Frontal cortex (tissue), 3 donors: ENCODE measurements at regions not wholly inside any gene's neighbourhood (a gene's known extent, or its start where the extent isn't known, plus 50 kb on each side); places are given as distances from the start of the nearest gene placed in this dataset.

Experiments used
- DNase-seq, 2 donors: peaks; one replicate each; pipeline ENCODE4 v3.0.0; 2012; ENCODE audit warnings: low spot score in 2 of 2
- FAIRE-seq: peaks from 2 replicates; lab custom pipeline; 2012; peaks lifted over from hg19 to GRCh38; lab: Jason Lieb, UNC
- donor health status: control.
- donor health status: control.
- donor health status: control.

DNA sequence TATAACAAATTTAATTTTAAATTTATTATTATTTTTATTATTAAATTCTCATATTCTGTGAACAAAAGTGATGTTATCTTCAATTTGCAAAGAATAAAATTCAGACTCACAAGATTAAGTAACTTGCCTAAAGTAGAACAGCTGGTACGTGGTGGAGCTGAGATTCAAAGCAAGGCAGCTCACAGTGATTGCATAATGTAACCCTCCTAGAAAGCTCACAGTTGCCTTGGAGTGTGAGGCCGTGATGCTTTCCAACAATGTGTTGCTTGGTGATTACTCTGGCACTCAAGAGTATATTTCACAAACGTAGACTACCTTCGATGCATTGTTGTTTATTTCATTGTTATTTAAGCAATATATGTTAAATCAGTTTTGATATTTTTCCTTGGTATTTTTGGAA lies 1039.2 kb upstream of the PABPC4L start:
- DNase-seq (no peak), FAIRE-seq (no peak)

GRCh38 chr4:135239964-135240363 lies 1038.4 kb upstream of the PABPC4L start:
- FAIRE-seq: no peak

GRCh38 chr4:135238940-135239339 lies 1037.4 kb upstream of the PABPC4L start:
- DNase-seq: no peak
- no peak for FAIRE-seq

More at GRCh38 chr4:135239964-135240363, 1038.4 kb upstream of the PABPC4L start:
- no peak for DNase-seq

DNA sequence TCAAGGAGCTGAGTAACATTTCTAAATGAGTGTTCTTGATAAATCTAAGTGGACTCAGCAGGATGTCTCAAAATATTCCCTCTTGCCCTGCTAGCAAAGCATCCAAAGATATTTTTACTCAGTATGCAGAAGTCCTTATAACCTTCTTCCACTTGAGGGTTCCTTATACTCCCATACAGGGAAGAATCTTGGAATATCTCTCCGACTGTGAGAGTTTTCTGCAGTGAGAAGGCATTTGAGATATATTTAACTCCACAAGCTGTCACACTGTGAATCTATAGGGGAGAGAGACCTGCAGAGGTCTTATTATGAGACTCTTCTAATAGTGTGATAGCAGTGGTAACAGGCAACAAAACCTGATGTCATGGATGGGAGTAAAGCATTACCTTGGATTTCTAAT lies 1034.5 kb upstream of the PABPC4L start:
- DNase-seq: no peak
- no peak for FAIRE-seq

GRCh38 chr4:135227842-135228241 lies 1026.3 kb upstream of the PABPC4L start:
- no peak for FAIRE-seq
- no peak for DNase-seq

- FAIRE-seq (no peak), DNase-seq (no peak)
These were observed 1024.0 kb upstream of the PABPC4L start for GRCh38 chr4:135225551-135225950.

- DNase-seq (no peak), FAIRE-seq (no peak)
These were observed 1008.8 kb upstream of the PABPC4L start for GRCh38 chr4:135210341-135210740.

DNA sequence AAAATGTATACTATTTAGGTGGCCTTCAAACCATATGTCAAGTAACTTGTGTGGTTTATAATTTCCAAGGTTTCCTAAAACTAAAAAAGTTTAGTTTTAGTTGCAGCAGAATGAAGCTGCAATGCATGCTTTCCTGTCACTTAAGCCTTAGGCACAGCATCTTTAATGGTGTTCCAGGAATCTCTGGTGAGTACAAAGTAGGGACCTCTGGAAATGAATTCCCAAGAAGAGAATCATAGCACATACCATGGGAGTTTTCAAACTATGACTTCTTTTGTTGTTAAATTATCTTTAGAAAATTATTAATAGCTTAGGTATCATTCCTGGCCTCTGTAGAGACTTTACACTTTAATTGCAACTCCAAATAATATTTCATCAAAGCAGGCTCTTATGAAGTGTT lies 1005.9 kb upstream of the PABPC4L start:
- no peak for DNase-seq
- FAIRE-seq: no peak

DNA sequence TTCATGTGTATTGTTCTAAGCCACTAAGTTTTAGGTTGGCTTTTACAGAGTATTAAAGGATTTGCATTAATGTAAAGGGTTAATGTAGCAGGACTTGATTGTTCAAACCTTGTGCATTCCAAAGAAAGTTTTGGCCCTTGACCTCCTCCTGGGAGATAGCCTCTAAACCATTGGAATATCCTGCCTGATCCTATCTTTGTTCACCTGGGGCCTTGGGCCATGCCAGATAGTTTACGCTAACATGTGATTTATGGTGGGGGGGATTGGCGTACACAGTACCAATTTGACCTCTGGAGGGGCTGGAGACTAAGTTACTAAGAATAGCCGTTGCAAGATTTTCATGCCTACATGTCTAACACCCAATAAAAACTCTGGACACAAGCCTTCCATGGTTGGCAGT lies 1002.7 kb upstream of the PABPC4L start:
- FAIRE-seq (no peak), DNase-seq (no peak)

DNA sequence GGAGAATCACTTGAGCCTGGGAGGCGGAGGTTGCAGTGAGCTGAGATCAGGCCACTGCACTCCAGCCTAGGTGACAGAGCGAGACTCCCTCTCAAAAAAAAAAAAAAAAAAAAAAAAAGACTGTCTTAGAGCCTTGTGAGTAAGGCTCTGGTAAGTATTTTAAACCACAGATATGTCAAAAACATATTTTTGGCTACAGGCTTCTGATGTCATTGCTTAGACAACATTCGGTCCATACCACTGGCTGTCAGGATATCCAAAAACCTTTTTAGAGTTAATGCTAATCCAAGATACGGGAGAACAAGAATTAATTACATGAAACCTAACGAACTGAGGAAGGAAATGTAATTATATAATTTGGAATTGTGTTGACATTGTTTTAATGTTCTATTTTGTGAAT lies 999.5 kb upstream of the PABPC4L start:
- FAIRE-seq: no peak

GRCh38 chr4:135197641-135198040 lies 996.1 kb upstream of the PABPC4L start:
- no peak for FAIRE-seq
- DNase-seq: no peak

More for the DNA sequence above, 999.5 kb upstream of the PABPC4L start:
- no peak for DNase-seq

- FAIRE-seq (no peak), DNase-seq (no peak)
These were observed 992.9 kb upstream of the PABPC4L start for GRCh38 chr4:135194477-135194876.

DNA sequence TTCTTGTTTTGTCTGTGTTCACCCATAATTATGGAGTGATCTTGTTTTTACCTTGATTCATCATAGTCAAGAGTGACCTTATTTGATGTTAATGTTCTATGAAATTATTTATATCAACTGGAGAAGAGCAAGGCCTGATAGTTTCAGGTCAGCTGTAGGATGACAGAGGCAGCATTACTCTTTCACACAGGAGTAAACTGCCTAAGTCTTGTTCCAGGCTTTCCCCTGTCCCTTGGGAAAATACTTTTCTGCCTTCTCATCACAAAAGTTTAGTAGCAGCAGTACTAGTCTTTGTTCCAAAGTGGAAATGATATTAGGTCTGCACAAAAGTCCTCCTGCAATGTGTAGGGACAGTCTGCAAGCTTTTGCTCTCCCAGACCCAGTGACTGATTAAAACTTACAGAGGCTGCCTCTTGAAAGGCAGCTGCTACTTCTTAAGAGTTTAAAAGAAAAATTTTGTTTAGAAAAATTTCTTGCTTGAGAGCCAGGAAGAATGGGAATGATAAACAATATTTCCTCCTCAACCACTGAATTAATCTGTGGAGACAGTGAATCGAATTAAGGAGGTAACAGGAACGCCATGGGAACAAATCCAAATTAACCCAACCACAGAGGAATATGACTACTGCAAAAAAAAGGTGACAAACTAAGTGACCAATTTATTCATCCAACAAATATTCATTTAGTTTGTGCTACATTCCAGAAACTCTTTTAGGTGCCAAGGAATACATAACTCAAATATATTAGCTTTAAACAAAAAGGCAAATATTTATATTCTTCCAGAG lies 991.4 kb upstream of the PABPC4L start:
- FAIRE-seq (no peak), DNase-seq (no peak)

- DNase-seq (no peak), FAIRE-seq (no peak)
These were observed 990.0 kb upstream of the PABPC4L start for GRCh38 chr4:135191596-135191995.

GRCh38 chr4:135186002-135186401 lies 984.4 kb upstream of the PABPC4L start:
- no peak for FAIRE-seq
- no peak for DNase-seq

GRCh38 chr4:135185256-135185655 lies 983.7 kb upstream of the PABPC4L start:
- FAIRE-seq: no peak
- DNase-seq: no peak

DNA sequence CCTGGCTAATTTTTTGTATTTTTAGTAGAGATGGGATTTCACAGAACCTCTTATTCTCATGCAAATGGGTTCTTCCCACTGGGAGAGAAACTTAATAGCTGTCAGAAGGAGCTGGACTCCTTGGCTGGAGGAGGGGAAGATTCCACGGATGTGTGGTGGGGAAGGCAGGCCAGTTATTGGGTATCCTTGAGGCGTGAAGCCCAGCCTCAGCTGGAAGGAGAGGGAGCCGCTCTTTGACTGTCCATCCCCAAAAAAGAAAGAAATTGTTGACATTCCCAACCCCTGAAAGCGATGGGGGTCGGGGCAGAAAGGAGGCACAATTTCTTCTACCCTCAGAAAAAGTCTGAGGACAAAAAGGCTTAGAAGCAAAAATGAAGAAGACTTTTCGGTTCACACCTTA lies 983.1 kb upstream of the PABPC4L start:
- no peak for FAIRE-seq
- DNase-seq: no peak

DNA sequence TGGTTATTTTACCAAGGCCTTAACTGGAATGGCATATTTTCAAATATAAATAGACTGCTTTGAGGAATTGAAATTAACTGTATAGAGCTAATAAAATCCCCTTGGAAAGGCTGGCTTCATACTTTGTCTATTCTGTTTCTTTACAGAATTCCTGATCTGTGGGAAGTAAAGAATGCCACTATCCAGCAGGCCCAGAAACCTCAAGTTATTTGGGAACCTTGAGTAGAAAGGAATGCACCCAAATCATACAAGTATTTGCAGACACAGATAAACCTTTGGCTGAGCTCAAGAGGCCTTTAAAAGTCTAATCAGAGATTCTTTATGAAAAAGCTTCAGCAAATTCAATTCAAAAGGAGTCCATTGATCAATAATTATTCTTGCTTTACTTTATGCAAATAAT lies 975.7 kb upstream of the PABPC4L start:
- DNase-seq: no peak
- no peak for FAIRE-seq

GRCh38 chr4:135166661-135167060 lies 965.1 kb upstream of the PABPC4L start:
- FAIRE-seq (no peak), DNase-seq (no peak)

DNA sequence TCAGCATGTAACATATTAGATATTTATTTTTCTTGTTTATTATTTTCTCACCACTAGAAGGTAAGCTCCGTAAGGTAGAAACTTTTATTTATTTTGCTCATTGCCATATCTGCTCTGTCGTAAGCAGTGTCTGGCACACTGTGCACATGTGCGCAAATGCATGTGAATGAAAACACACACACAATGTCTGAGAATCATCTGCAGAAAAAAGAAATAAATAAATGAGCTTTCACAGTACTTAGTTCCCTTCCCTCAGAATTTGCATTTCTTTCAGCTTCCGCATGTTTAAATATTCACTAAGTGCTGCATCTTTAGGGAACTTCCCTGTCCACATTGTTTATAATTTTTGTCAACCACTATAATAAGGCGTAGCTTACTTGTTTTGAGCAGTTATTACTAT lies 963.0 kb upstream of the PABPC4L start:
- DNase-seq: no peak
- no peak for FAIRE-seq

- DNase-seq (no peak), FAIRE-seq (no peak)
These were observed 942.9 kb upstream of the PABPC4L start for GRCh38 chr4:135144498-135144897.

DNA sequence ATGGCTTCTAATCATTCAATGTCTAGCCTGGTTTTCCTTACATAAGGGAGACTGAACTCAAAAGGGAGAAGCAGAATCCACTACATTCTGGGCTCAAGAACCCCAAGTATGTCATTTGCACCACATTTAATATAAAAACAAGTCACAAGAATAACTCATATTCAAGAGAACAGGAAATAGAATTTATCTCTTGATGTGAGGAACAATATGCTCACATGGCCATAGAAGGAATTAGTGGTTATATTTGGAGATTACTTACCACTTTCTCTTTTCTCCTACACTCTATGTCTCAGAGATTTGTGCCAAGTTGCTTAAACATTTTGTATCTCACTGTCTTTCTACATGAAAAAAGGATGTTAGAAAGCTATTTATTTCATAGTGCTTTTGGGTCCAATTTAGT lies 922.6 kb upstream of the PABPC4L start:
- DNase-seq (no peak), FAIRE-seq (no peak)
